ENCODE measurements at regions not wholly inside any gene's neighbourhood (a gene's known extent, or its start where the extent isn't known, plus 50 kb on each side); places are given as distances from the start of the nearest gene placed in this dataset.

DNA sequence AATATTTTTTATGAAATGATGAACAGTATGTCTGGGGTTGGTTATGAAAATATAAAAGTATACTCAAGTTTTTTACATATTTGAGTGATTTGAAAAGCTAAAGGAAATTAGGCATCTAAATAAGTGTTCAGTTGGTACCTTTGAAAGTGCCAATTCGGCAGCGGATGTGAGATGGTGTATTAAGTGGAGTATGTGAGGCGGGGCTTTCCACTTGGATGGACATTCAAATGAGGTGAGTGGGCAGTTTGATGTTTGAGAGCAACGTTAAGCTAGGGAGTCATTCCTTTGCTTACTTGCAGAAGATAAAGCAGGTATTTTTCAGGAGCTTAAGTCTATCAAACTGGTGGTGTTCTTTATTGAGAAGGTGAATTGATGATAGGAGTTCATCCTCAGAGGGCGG, 189.0 kb upstream of the GOLIM4 start (continued):
- TF ChIP-seq, protein P1, sequence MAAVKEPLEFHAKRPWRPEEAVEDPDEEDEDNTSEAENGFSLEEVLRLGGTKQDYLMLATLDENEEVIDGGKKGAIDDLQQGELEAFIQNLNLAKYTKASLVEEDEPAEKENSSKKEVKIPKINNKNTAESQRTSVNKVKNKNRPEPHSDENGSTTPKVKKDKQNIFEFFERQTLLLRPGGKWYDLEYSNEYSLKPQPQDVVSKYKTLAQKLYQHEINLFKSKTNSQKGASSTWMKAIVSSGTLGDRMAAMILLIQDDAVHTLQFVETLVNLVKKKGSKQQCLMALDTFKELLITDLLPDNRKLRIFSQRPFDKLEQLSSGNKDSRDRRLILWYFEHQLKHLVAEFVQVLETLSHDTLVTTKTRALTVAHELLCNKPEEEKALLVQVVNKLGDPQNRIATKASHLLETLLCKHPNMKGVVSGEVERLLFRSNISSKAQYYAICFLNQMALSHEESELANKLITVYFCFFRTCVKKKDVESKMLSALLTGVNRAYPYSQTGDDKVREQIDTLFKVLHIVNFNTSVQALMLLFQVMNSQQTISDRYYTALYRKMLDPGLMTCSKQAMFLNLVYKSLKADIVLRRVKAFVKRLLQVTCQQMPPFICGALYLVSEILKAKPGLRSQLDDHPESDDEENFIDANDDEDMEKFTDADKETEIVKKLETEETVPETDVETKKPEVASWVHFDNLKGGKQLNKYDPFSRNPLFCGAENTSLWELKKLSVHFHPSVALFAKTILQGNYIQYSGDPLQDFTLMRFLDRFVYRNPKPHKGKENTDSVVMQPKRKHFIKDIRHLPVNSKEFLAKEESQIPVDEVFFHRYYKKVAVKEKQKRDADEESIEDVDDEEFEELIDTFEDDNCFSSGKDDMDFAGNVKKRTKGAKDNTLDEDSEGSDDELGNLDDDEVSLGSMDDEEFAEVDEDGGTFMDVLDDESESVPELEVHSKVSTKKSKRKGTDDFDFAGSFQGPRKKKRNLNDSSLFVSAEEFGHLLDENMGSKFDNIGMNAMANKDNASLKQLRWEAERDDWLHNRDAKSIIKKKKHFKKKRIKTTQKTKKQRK (IDR thresholded peaks at IDR 0.05; ENCODE audit: low read length) = no peak
- TF ChIP-seq ESRRA (CRISPR knock-in tag; IDR thresholded peaks at IDR 0.05; ENCODE audit: low read depth) = no peak
- no peak for TF ChIP-seq KLF6 (CRISPR knock-in tag; IDR thresholded peaks at IDR 0.05)
- TF ChIP-seq, protein P2, sequence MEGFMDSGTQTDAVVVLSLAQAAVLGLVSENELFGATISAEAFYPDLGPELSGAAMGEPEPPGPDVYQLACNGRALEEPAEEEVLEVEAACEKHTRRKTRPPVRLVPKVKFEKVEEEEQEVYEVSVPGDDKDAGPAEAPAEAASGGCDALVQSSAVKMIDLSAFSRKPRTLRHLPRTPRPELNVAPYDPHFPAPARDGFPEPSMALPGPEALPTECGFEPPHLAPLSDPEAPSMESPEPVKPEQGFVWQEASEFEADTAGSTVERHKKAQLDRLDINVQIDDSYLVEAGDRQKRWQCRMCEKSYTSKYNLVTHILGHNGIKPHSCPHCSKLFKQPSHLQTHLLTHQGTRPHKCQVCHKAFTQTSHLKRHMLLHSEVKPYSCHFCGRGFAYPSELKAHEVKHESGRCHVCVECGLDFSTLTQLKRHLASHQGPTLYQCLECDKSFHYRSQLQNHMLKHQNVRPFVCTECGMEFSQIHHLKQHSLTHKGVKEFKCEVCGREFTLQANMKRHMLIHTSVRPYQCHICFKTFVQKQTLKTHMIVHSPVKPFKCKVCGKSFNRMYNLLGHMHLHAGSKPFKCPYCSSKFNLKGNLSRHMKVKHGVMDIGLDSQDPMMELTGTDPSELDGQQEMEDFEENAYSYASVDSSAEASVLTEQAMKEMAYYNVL (CRISPR knock-in tag; IDR thresholded peaks at IDR 0.05; ENCODE audit: borderline replicate concordance) = no peak
- TF ChIP-seq ZFYVE20 (CRISPR knock-in tag; IDR thresholded peaks at IDR 0.05; ENCODE audit: borderline replicate concordance, low read depth) = no peak
- TF ChIP-seq ZC3H4 (CRISPR knock-in tag; IDR thresholded peaks at IDR 0.05; ENCODE audit: borderline replicate concordance) = no peak
- TF ChIP-seq, protein P3, sequence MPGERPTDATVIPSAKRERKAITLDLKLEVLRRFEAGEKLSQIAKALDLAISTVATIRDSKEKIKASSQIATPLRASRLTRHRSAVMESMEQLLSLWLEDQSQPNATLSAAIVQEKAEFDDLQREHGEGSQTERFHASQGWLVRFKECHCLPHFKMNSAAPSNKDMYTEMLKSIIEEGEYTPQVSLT (CRISPR knock-in tag; IDR thresholded peaks at IDR 0.05; ENCODE audit: borderline replicate concordance, low read depth) = no peak

DNA sequence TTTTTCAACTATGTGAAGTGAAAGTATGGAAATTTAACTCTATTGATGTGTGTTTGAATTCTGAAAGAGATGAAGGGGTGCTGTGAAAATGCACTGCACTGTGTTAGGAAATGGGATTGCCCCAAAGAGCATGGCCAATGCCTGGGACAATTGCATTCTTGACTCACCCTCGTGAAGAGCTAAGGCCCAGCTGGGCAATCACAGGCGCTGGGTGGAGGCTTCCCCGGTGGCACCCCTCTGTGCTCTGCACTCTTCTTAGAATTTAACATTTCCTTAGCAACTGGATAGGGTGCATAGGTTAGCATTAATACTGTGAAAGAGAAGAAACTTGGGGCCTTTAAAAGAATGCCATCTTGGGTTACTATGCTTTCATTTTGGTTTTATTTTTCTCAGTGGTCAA, 179.9 kb upstream of the GOLIM4 start:
- no peaks in the 10 kb centered on the region; a peak in 1 of 5 replicates for H3K27me3 ChIP-seq (ENCODE audit: control insufficient read depth in 1 of 2, insufficient read depth in 2 of 2, low read length in 2 of 2)
- no peaks in the 10 kb centered on the region for H3K36me3 ChIP-seq (replicated peaks in 1 of 2; ENCODE audit: control insufficient read depth in 1 of 2, insufficient read depth in 2 of 2, low read length in 2 of 2)
- no peak overlapping the region for H3K27ac ChIP-seq (ENCODE audit: extremely low read length, insufficient read depth, low read length)
- BruUV-seq (replicated peaks) = no TSS peak
- no peaks in the 10 kb centered on the region for H4K20me1 ChIP-seq (ENCODE audit: insufficient read depth, low read length)
- no peak overlapping the region for H3K4me2 ChIP-seq (ENCODE audit: low read depth, low read length)
- FAIRE-seq = no peak
- intact Hi-C loops (cut with micrococcal nuclease; ENCODE audit: unreplicated experiment) = no loop called here
- no peaks in the 10 kb centered on the region for H3K4me1 ChIP-seq (ENCODE audit: insufficient read depth, low read length)
- in situ Hi-C loops (cut with HindIII; ENCODE audit: extremely low pct_ligation_motif_present, low pct_unique_long_range_greater_than_20kb) = no loop called here
- no peaks in the 10 kb centered on the region for H3K9me3 ChIP-seq (ENCODE audit: low read length)
- H3K79me2 ChIP-seq (ENCODE audit: insufficient read depth, low read length) = no peaks in the 10 kb centered on the region
- no peak for ATAC-seq
- no peak overlapping the region for H3K4me3 ChIP-seq (replicated peaks in 1 of 3; ENCODE audit: insufficient read depth in 1 of 3, low read depth in 2 of 3, low read length in 3 of 3)
- H2AFZ ChIP-seq (ENCODE audit: low read length) = no peak overlapping the region
- ChIA-PET POLR2A (no interaction called here), CTCF (ENCODE audit: low intra/inter-chr PET ratio, low total read pairs) (no interaction called here)
- H3K9ac ChIP-seq (ENCODE audit: insufficient read depth, low read depth, low read length) = no peak overlapping the region
- no peak for DNase-seq (ENCODE audit: low spot score)
- 0% methylated on average over 1 of the region's 3 CpGs for WGBS (ENCODE audit: low lambda C conversion rate)
- TF ChIP-seq, protein P4, sequence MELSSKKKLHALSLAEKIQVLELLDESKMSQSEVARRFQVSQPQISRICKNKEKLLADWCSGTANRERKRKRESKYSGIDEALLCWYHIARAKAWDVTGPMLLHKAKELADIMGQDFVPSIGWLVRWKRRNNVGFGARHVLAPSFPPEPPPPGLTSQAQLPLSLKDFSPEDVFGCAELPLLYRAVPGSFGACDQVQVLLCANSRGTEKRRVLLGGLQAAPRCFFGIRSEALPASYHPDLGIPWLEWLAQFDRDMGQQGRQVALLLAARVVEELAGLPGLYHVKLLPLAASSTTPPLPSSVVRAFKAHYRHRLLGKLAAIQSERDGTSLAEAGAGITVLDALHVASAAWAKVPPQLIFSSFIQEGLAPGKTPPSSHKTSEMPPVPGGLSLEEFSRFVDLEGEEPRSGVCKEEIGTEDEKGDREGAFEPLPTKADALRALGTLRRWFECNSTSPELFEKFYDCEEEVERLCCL (CRISPR knock-in tag; IDR thresholded peaks at IDR 0.05; ENCODE audit: borderline replicate concordance) = no peak
- TF ChIP-seq, protein P5, sequence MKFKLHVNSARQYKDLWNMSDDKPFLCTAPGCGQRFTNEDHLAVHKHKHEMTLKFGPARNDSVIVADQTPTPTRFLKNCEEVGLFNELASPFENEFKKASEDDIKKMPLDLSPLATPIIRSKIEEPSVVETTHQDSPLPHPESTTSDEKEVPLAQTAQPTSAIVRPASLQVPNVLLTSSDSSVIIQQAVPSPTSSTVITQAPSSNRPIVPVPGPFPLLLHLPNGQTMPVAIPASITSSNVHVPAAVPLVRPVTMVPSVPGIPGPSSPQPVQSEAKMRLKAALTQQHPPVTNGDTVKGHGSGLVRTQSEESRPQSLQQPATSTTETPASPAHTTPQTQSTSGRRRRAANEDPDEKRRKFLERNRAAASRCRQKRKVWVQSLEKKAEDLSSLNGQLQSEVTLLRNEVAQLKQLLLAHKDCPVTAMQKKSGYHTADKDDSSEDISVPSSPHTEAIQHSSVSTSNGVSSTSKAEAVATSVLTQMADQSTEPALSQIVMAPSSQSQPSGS (CRISPR knock-in tag; IDR thresholded peaks at IDR 0.05) = no peak
- TF ChIP-seq RARA (CRISPR knock-in tag; IDR thresholded peaks at IDR 0.05) = no peak
- TF ChIP-seq ZNF468 (CRISPR knock-in tag; IDR thresholded peaks at IDR 0.05) = no peak
- TF ChIP-seq CREM (IDR thresholded peaks at IDR 0.05) = no peak
- TF ChIP-seq CREM (CRISPR knock-in tag; IDR thresholded peaks at IDR 0.05) = no peak
- TF ChIP-seq ZSCAN30 (CRISPR knock-in tag; IDR thresholded peaks at IDR 0.05) = no peak
- TF ChIP-seq SAFB2 (CRISPR knock-in tag; IDR thresholded peaks at IDR 0.05; ENCODE audit: borderline replicate concordance, low read depth) = no peak
